Hepatocyte (in vitro differentiated cells): ENCODE measurements at regions not wholly inside any gene's neighbourhood (a gene's known extent, or its start where the extent isn't known, plus 50 kb on each side); places are given as distances from the start of the nearest gene placed in this dataset.
"Not testable (repeated sequence)": the region's sequence is repeated elsewhere in the genome, so short reads cannot be mapped to it uniquely, and the experiment has no call there.

Experiments
- DNase-seq: peaks from one replicate; pipeline ENCODE4 v3.0.0-alpha.2; 2016; ENCODE audit warnings: low spot score
- H2AFZ ChIP-seq: fragments of 200-600 bp; sonication (generic); 2 replicates; pipeline ENCODE4 v1.6.0; 2016; ENCODE audit warnings: antibody characterized with exemption, mild to moderate bottlenecking
- H3K27ac ChIP-seq: fragments of 200-600 bp; sonication (generic); 2 replicates; pipeline ENCODE4 v1.5.1; 2016; ENCODE audit warnings: mild to moderate bottlenecking
- H3K27me3 ChIP-seq: fragments of 200-600 bp; sonication (generic); 2 replicates; pipeline ENCODE4 v1.6.1; 2016
- H3K36me3 ChIP-seq: fragments of 200-600 bp; sonication (generic); replicated peaks from 2 replicates; pipeline ENCODE4 v1.5.1; 2016; ENCODE audit warnings: low read depth; ENCODE audit not compliant: insufficient read depth
- H3K4me1 ChIP-seq: fragments of 200-600 bp; sonication (generic); 2 replicates; pipeline ENCODE4 v1.5.1; 2016; ENCODE audit warnings: mild to moderate bottlenecking, moderate library complexity; ENCODE audit not compliant: insufficient read depth
- H3K4me2 ChIP-seq: fragments of 200-600 bp; sonication (generic); 2 replicates; pipeline ENCODE4 v1.6.0; 2016
- H3K4me3 ChIP-seq: fragments of 200-600 bp; sonication (generic); 2 replicates; pipeline ENCODE4 v1.5.1; 2016; ENCODE audit warnings: mild to moderate bottlenecking
- H3K79me2 ChIP-seq: fragments of 200-600 bp; sonication (generic); 2 replicates; pipeline ENCODE4 v1.6.0; 2017; ENCODE audit warnings: mild to moderate bottlenecking
- H3K9me2 ChIP-seq: fragments of 200-600 bp; sonication (generic); replicated peaks from 2 replicates; pipeline ENCODE4 v1.6.0; 2017; ENCODE audit warnings: mild to moderate bottlenecking; ENCODE audit not compliant: insufficient read depth
- H3K9me3 ChIP-seq: fragments of 200-600 bp; sonication (generic); 2 replicates; pipeline ENCODE4 v1.5.1; 2016; ENCODE audit warnings: low read depth, mild to moderate bottlenecking
- H4K20me1 ChIP-seq: fragments of 200-600 bp; sonication (generic); 2 replicates; pipeline ENCODE4 v1.6.0; 2016; ENCODE audit warnings: mild to moderate bottlenecking; ENCODE audit not compliant: insufficient read depth, poor library complexity, severe bottlenecking
- EZH2 ChIP-seq: fragments of 200-600 bp; sonication (generic); IDR thresholded peaks from 2 replicates; pipeline ENCODE4 v1.6.1; 2016; ENCODE audit warnings: antibody characterized with exemption, mild to moderate bottlenecking, borderline replicate concordance
- EZH2phosphoT487 ChIP-seq: fragments of 200-600 bp; sonication (generic); IDR thresholded peaks from one replicate; pipeline ENCODE4 v1.6.1; 2018; ENCODE audit warnings: antibody characterized with exemption, mild to moderate bottlenecking, low read depth, moderate library complexity; ENCODE audit not compliant: unreplicated experiment, severe bottlenecking
- WGBS: methylation state at CpG from one replicate; pipeline ENCODE4 v1.1.6; 2016; ENCODE audit warnings: low lambda C conversion rate; ENCODE audit errors: missing lambda C conversion rate; 5-methylcytosine and 5-hydroxymethylcytosine counted together
- TF ChIP-seq, protein P1 (sequence below): fragments of 200-600 bp; sonication (generic); IDR thresholded peaks from 2 replicates; pipeline ENCODE4 v1.5.1; 2016; ENCODE audit warnings: antibody characterized with exemption, mild to moderate bottlenecking; ENCODE audit not compliant: poor library complexity

DNA sequence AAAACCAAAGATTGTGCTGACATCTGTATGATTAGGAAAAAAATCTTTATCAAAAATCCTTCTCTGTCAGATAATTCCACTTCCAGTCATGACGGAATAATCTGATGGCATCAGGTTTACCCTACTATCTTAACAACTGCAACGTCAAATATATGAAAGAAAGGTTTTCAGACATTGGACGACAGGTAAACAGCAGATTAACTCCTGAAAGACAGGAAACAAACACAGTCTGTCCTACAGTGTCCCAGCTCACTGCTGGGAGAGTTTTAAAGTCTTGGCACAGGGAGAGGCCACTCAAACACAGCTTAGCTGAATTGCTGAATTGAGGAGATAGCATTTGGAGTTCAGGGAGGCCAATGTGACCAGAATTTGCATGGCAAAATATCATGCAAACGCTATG lies 186.3 kb upstream of the KCTD7 start:
- TF ChIP-seq EZH2 (no peak), EZH2phosphoT487 (no peak)
- TF ChIP-seq, protein P1, sequence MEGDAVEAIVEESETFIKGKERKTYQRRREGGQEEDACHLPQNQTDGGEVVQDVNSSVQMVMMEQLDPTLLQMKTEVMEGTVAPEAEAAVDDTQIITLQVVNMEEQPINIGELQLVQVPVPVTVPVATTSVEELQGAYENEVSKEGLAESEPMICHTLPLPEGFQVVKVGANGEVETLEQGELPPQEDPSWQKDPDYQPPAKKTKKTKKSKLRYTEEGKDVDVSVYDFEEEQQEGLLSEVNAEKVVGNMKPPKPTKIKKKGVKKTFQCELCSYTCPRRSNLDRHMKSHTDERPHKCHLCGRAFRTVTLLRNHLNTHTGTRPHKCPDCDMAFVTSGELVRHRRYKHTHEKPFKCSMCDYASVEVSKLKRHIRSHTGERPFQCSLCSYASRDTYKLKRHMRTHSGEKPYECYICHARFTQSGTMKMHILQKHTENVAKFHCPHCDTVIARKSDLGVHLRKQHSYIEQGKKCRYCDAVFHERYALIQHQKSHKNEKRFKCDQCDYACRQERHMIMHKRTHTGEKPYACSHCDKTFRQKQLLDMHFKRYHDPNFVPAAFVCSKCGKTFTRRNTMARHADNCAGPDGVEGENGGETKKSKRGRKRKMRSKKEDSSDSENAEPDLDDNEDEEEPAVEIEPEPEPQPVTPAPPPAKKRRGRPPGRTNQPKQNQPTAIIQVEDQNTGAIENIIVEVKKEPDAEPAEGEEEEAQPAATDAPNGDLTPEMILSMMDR, result no peak
- 45% methylated on average over 4 of the region's 4 CpGs for WGBS

DNA sequence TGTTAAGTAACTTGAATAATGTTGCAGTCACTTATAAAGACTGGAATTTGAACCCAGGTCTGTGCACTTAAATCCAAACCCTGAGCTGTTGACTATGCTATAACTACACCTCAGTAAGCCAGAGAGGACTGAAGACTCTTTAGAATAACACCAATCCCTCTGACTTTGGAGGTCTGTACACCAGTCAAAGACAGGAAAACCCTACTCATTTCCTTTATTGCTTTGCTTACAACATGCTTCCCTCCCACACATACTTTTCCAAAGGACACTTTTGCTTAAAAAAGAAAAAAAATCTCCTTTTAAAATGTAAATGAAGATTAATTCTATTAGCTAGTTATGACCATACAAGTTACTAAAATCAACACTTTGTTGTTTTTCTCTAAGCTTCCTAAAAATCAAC lies 184.7 kb upstream of the KCTD7 start:
- H4K20me1 ChIP-seq, result no peaks in the 10 kb centered on the region
- no peak overlapping the region for H3K27ac ChIP-seq
- no peaks in the 10 kb centered on the region for H3K9me3 ChIP-seq
- H3K9me2 ChIP-seq, result no peaks in the 10 kb centered on the region
- no peak overlapping the region for H2AFZ ChIP-seq
- H3K4me2 ChIP-seq, result no peak overlapping the region
- H3K4me3 ChIP-seq, result no peak overlapping the region
- DNase-seq, result no peak
- peaks cover 18% of the 10 kb centered on the region for H3K4me1 ChIP-seq
- no peaks in the 10 kb centered on the region for H3K36me3 ChIP-seq
- H3K27me3 ChIP-seq, result no peaks in the 10 kb centered on the region
- TF ChIP-seq EZH2phosphoT487 (no peak), EZH2 (no peak)
- TF ChIP-seq, protein P1, result no peak
- H3K79me2 ChIP-seq, result no peaks in the 10 kb centered on the region

More for the DNA sequence above, 186.3 kb upstream of the KCTD7 start:
- Histone ChIP-seq H2AFZ (no peak overlapping the region), H3K4me3 (no peak overlapping the region), H3K27ac (peak overlapping the region; percentile 31), H3K9me2 (no peaks in the 10 kb centered on the region), H3K27me3 (no peaks in the 10 kb centered on the region), H3K9me3 (no peaks in the 10 kb centered on the region), H3K4me1 (peaks cover 34% of the 10 kb centered on the region), H3K4me2 (no peak overlapping the region), H3K79me2 (no peaks in the 10 kb centered on the region), H4K20me1 (no peaks in the 10 kb centered on the region), H3K36me3 (no peaks in the 10 kb centered on the region)
- no peak for DNase-seq

GRCh38 chr7:66447007-66447406 lies 181.7 kb upstream of the KCTD7 start:
- 95% methylated on average over 2 of the region's 2 CpGs for WGBS
- not testable (repeated sequence) for H3K36me3 ChIP-seq, H4K20me1 ChIP-seq, DNase-seq, H3K27ac ChIP-seq, H3K9me2 ChIP-seq, H3K79me2 ChIP-seq, H3K4me1 ChIP-seq, H2AFZ ChIP-seq, H3K4me2 ChIP-seq, H3K4me3 ChIP-seq, H3K27me3 ChIP-seq, H3K9me3 ChIP-seq

GRCh38 chr7:66450814-66451213 lies 177.9 kb upstream of the KCTD7 start:
- H2AFZ ChIP-seq, DNase-seq, H3K79me2 ChIP-seq, H3K4me2 ChIP-seq, H3K27me3 ChIP-seq, H3K9me2 ChIP-seq, H4K20me1 ChIP-seq, H3K9me3 ChIP-seq, H3K4me1 ChIP-seq, H3K36me3 ChIP-seq, H3K4me3 ChIP-seq, H3K27ac ChIP-seq: not testable (repeated sequence)
- 73% methylated on average over 2 of the region's 2 CpGs for WGBS

DNA sequence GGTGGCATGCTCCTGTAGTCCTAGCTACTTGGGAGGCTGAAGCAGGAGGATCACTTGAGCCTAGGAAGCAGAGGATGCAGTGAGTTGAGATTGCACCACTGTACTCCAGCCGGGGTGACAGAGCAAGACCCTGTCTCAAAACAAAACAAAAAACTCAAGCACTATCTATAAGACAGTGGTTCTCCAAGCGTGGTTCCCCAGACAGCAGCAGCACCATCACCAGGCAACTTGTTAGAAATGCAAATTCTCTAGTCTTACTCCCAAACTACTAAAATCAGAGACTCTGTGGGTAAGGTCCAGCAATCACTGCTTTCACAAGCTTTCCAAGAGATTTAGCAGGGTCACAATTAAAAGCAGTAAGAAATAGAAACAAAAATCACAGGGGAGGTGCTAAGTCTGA lies 177.0 kb upstream of the KCTD7 start:
- not testable (repeated sequence) for H3K4me1 ChIP-seq, H3K9me3 ChIP-seq, H3K79me2 ChIP-seq, H3K36me3 ChIP-seq, H3K4me2 ChIP-seq, H3K27ac ChIP-seq, H3K27me3 ChIP-seq, H4K20me1 ChIP-seq, H3K4me3 ChIP-seq, H2AFZ ChIP-seq, DNase-seq, H3K9me2 ChIP-seq
- 88% methylated on average over 2 of the region's 2 CpGs for WGBS
